SJCRH30 (cell line): ENCODE measurements at regions not wholly inside any gene's neighbourhood (a gene's known extent, or its start where the extent isn't known, plus 50 kb on each side); places are given as distances from the start of the nearest gene placed in this dataset.
A peak's percentile ranks its signal among the peaks of the same experiment; 100 is the strongest.
"Not testable (repeated sequence)": the region's sequence is repeated elsewhere in the genome, so short reads cannot be mapped to it uniquely, and the experiment has no call there.

ENCODE experiments used
- DNase-seq, 2 experiments: peaks; one replicate each; pipeline ENCODE4 v3.0.0-alpha.2; 2015 to 2020
- H3K27ac ChIP-seq: fragments of 250-450 bp; sonication (Bioruptor Pico); 2 replicates; pipeline ENCODE4 v1.5.1; 2020; ENCODE audit warnings: mild to moderate bottlenecking, moderate library complexity
- H3K27me3 ChIP-seq: fragments of 250-450 bp; sonication (Bioruptor Pico); 2 replicates; pipeline ENCODE4 v1.5.1; 2020; ENCODE audit warnings: mild to moderate bottlenecking, moderate library complexity
- H3K36me3 ChIP-seq: fragments of 250-450 bp; sonication (Bioruptor Pico); 2 replicates; pipeline ENCODE4 v1.5.1; 2020; ENCODE audit warnings: mild to moderate bottlenecking, moderate library complexity
- H3K4me1 ChIP-seq: fragments of 250-450 bp; sonication (Bioruptor Pico); 2 replicates; pipeline ENCODE4 v1.5.1; 2020; ENCODE audit warnings: mild to moderate bottlenecking, moderate library complexity
- H3K4me3 ChIP-seq: fragments of 250-450 bp; sonication (Bioruptor Pico); 2 replicates; pipeline ENCODE4 v1.5.1; 2020; ENCODE audit warnings: mild to moderate bottlenecking, moderate library complexity
- H3K9me3 ChIP-seq: fragments of 250-450 bp; sonication (Bioruptor Pico); replicated peaks from 2 replicates; pipeline ENCODE4 v1.5.1; 2020; ENCODE audit warnings: mild to moderate bottlenecking, moderate library complexity

DNA sequence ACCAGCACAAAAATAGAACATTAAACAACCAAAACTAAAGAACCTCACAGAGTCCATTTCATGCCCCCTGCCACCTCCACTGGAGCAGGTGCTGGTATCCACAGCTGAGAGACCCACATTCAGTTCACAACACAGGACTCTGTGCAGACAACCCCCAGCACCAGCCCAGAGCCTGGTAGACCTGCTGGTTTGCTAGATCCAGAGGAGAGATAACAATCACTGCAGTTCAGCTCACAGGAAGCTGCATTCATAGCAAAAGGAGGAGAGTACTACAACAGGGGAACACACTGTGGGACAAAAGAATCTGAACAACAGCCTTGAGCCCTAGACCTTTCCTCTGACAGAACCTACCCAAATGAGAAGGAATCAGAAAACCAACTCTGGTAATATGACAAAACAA lies 326.7 kb downstream of the METTL4 start:
- no peaks in the 10 kb centered on the region for H3K36me3 ChIP-seq

DNA sequence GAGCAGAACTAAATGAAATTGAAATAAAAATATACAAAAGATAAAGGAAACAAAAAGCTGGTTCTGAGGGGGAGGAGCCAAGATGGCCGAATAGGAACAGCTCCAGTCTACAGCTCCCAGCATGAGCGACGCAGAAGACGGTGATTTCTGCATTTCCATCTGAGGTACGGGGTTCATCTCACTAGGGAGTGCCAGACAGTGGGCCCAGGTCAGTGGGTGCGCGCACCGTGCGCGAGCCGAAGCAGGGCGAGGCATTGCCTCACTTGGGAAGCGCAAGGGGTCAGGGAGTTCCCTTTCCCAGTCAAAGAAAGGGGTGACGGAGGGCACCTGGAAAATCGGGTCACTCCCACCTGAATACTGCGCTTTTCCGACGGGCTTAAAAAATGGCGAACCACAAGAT lies 324.2 kb downstream of the METTL4 start:
- H3K4me1 ChIP-seq, H3K4me3 ChIP-seq, DNase-seq, H3K27me3 ChIP-seq, H3K36me3 ChIP-seq, H3K9me3 ChIP-seq, H3K27ac ChIP-seq: not testable (repeated sequence)

More for the DNA sequence above, 326.7 kb downstream of the METTL4 start:
- no peak for DNase-seq
- no peaks in the 10 kb centered on the region for H3K9me3 ChIP-seq
- H3K27ac ChIP-seq: no peak overlapping the region
- no peaks in the 10 kb centered on the region for H3K4me1 ChIP-seq
- H3K4me3 ChIP-seq: no peak overlapping the region
- peaks cover 14% of the 10 kb centered on the region; the same call in 1 of the 2 replicates for H3K27me3 ChIP-seq

DNA sequence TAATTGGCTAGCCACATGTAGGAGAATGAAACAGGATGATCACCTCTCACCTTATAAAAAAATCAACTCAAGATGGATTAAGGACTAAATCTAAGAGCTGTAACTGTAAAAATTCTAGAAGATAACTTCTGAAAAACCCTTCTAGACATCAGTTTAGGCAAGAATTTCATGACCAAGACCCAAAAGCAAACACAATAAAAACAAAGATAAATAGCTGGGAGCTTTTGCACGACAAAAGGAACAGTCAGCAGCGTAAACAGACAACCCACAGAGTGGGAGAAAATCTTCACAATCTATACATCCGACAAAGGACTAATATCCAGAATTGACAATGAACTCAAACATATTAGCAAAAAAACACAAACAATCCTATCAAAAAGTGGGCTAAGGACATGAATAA lies 316.3 kb downstream of the METTL4 start:
- no peak overlapping the region for H3K4me3 ChIP-seq
- DNase-seq: no peak
- no peak overlapping the region for H3K27ac ChIP-seq
- no peaks in the 10 kb centered on the region for H3K27me3 ChIP-seq
- no peaks in the 10 kb centered on the region for H3K36me3 ChIP-seq
- no peaks in the 10 kb centered on the region for H3K4me1 ChIP-seq
- H3K9me3 ChIP-seq: no peaks in the 10 kb centered on the region

DNA sequence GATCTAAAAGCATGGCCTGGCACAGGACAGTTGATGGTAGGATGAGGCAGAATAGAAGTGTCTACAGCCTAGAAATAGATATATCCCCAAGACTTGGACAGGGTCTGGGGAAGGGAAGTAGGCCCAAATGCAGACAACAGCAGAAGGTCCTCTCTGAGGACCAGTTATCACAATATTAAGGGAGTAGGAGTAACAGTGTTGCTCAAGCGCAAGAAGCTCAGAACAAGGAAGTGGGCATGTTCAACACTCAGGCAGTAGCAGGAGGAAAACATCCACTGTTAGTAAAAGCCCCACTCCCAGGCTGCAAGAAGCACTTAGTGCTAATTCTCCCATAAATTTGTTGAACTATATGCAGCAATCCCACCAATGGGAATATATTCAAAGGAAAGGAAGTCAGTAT lies 314.7 kb downstream of the METTL4 start:
- Histone ChIP-seq H3K36me3 (no peaks in the 10 kb centered on the region), H3K4me3 (no peak overlapping the region), H3K4me1 (no peaks in the 10 kb centered on the region), H3K27ac (no peak overlapping the region), H3K9me3 (no peaks in the 10 kb centered on the region), H3K27me3 (no peaks in the 10 kb centered on the region)
- DNase-seq: no peak

DNA sequence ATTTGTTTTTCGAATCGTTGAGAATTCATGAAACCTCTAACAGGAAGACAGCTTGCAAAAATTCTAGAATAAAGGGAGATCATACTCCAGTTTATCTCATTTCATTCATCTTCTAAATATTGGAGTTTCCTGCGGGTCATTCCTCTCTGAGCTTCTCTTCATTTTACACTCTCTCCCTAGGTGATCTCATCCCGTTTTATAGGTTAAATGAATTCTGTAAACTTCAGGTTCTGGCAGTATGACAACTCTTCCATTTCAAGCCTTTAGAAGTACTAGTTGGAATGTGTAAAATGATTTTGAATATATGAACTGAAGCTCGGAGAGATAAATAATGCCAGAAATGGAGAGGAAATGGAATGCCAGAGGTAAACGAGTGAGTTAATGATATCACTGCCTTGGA lies 312.4 kb downstream of the METTL4 start:
- Histone ChIP-seq H3K27ac (no peak overlapping the region), H3K4me3 (no peak overlapping the region), H3K36me3 (no peaks in the 10 kb centered on the region), H3K4me1 (no peaks in the 10 kb centered on the region), H3K27me3 (no peaks in the 10 kb centered on the region), H3K9me3 (no peaks in the 10 kb centered on the region)
- no peak for DNase-seq

DNA sequence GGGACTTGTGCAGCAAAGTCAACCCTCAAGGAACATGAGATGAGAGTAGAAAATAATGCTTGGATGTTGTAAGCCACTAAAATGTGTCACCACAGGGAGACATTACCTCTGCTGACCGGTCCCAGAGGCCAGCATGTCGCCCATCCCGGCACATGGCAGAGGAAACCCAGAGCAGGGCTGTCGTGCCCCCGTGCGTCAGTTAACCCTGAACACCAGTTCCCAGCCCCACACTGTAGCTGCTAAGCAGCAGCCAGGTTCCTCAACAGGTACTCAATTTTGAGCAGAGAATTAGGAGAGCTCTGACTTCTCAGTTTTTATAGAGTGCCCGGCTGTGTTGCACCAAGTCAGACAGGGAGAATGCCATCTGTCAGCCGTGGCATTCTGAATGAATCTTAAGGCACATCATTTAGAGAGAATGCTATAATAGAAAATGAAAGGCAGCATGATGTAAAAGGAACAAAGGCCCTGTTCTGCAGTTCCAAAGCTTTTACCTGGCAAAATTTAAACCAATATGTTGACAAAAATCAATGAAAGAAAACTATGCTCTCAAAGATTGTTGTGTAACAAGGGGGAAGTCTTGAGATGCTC lies 307.9 kb downstream of the METTL4 start:
- no peak overlapping the region for H3K27ac ChIP-seq
- no peaks in the 10 kb centered on the region for H3K4me1 ChIP-seq
- no peak overlapping the region for H3K4me3 ChIP-seq
- H3K27me3 ChIP-seq: 0 out of 2 replicates have a peak, but pooled peaks cover 3% of the 10 kb centered on the region
- no peaks in the 10 kb centered on the region for H3K9me3 ChIP-seq
- DNase-seq: no peak
- H3K36me3 ChIP-seq: no peaks in the 10 kb centered on the region

DNA sequence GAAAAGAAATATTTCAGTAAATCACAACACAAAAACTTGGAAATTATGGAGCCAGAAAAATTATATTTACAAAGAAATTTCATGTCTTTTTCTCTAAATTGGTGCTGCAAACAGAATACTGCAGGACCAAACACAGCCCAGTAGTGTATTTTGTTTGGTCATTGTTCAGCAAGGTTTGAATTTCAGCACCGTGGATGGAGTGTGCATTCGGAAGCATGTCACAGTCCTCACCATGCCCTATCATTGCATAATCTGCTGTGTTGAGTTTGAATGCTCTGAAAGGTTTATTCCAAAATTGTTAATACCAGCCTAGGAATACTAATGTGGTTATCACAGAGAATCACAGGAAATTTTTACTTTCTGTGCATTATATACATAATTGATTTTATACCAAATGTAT lies 296.7 kb downstream of the METTL4 start:
- Histone ChIP-seq H3K27me3 (0 out of 2 replicates have a peak, but pooled peaks cover 3% of the 10 kb centered on the region), H3K4me1 (no peaks in the 10 kb centered on the region), H3K36me3 (no peaks in the 10 kb centered on the region), H3K27ac (no peak overlapping the region), H3K9me3 (no peaks in the 10 kb centered on the region; the same call in 1 of the 2 replicates), H3K4me3 (no peak overlapping the region)
- DNase-seq: no peak

DNA sequence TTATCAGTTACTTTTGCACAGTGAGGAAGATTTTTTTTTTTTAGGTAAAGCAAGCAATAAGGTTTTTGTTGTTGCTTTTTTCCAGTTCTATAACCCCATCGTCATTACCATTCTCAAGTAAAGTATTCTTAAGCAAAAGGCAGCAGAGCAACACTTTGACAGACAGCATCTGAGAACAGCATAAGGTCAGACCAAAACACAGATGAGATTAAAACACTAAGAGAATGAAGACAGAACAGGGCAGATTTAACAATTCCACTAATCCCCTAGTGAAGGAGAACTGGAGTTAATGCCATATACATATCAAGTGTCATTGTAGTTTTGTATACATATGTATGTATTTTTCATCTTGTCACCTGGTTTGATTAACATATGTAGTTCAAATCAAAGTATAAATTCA lies 290.2 kb downstream of the METTL4 start:
- no peaks in the 10 kb centered on the region for H3K9me3 ChIP-seq
- no peaks in the 10 kb centered on the region for H3K27me3 ChIP-seq
- DNase-seq: no peak
- H3K36me3 ChIP-seq: no peaks in the 10 kb centered on the region
- H3K27ac ChIP-seq: no peak overlapping the region
- no peak overlapping the region for H3K4me3 ChIP-seq
- no peaks in the 10 kb centered on the region for H3K4me1 ChIP-seq

DNA sequence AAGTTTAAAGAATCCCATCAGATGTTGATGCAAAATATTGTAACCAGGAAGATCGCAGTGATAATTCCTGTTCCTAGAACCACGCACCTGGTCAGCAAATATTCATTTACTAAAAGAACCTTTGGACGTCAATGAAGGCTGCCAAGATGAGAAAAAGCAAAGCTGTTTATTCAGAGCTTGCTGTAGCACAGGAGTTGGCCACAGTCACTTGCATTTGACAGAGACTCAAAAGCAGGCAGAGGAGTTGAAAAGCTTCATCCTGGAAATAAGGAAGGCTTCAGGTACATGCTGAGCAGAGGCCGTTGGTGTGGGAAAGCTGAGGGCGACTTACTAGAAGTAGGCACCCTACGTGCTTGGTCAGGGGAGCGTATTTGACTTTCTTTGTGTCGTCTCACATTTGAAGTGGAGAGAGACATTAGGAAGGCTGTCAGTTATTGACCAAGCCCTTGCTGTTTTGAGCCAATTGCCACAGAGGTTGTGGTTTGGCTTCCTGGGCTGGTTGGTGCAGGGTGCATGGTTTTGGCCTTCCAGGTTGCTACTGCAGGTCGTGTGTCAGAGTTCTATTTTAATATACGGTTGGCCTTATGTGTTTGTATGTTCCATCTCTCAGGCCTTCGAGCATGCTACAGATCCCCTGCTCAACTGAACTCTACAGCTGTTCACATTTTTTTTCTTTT lies 289.6 kb downstream of the METTL4 start:
- no peak for DNase-seq
- no peaks in the 10 kb centered on the region for H3K4me1 ChIP-seq
- no peak overlapping the region for H3K27ac ChIP-seq
- no peak overlapping the region for H3K4me3 ChIP-seq
- no peaks in the 10 kb centered on the region for H3K27me3 ChIP-seq
- no peaks in the 10 kb centered on the region for H3K9me3 ChIP-seq
- H3K36me3 ChIP-seq: no peaks in the 10 kb centered on the region

DNA sequence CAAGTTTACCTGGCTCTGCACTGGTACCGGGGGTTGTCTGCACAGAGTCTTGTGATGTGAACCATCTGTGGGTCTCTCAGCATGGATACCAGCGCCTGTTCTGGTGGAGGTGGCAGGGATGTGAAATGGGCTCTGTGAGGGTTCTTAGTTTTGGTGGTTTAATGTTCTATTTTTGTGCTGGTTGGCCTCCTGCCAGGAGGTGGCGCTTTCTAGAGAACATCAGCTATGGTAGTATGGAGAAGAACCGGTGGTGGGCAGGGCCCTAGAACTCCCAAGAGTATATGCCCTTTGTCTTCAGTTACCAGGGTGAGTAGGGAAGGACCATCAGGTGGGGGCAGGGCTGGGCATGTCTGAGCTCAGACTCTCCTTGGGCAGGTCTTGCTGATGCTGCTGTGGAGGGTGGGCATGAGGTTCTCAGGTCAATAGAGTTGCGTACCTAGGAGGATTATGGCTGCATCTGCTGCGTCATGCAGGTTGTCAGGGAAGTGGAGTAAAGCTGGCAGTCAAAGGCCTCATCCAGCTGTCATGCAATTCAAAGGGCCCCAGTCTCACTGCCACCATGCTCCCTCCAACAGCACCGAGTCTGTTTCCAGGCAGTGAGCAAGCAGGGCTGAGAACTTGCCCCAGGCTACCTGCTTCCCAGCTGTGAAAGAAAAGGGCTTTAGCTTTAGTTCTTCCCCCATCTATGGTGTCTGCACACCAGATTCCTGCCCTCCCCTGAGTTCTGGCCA lies 278.0 kb downstream of the METTL4 start:
- Histone ChIP-seq H3K27me3 (no peaks in the 10 kb centered on the region), H3K9me3 (no peaks in the 10 kb centered on the region), H3K4me1 (no peaks in the 10 kb centered on the region), H3K36me3 (no peaks in the 10 kb centered on the region), H3K27ac (no peak overlapping the region), H3K4me3 (no peak overlapping the region)
- peak; percentile 17 to 19 for DNase-seq

DNA sequence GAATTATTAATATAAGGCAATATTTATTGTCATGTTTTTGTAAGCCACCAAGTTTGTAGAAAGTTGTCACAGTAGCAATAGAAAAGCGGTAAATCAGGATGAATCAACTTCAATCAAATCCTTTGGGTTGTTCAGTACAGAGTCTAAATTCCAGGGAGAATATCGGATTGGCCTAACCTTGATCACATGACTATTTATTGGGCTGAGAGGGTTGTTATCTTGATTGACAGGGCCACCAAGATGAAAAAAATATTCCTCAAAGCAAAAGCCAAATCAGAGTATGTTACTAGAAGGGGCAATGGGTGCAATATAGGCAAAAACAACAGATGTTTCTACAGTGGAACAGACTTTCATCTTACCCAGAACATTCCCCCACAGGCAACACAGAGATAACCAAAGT lies 270.0 kb downstream of the METTL4 start:
- no peaks in the 10 kb centered on the region for H3K36me3 ChIP-seq
- no peaks in the 10 kb centered on the region for H3K9me3 ChIP-seq
- peaks cover 3% of the 10 kb centered on the region for H3K4me1 ChIP-seq
- no peak overlapping the region for H3K4me3 ChIP-seq
- no peak for DNase-seq
- H3K27me3 ChIP-seq: no peaks in the 10 kb centered on the region
- H3K27ac ChIP-seq: no peak overlapping the region

DNA sequence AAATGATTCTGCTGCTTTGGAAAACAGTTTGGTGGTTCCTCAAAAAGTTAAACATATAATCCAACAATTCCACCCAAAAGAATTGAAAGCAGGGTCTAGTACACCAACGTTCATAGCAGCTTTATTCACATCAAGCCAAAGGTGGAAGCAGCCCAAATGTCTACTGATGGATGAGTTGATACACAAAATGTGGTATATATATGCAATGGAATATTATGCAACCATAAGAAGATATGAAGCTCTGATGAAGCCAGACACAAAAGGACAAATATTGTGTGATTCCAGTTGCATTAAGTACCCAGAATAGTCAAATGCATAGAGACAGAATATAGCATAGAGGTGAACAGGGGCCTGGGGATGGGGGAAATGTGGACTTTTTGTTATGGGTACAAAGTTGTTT lies 269.3 kb downstream of the METTL4 start:
- DNase-seq: no peak
- H3K27ac ChIP-seq: no peak overlapping the region
- H3K4me1 ChIP-seq: peaks cover 3% of the 10 kb centered on the region
- H3K9me3 ChIP-seq: no peaks in the 10 kb centered on the region
- no peak overlapping the region for H3K4me3 ChIP-seq
- H3K36me3 ChIP-seq: no peaks in the 10 kb centered on the region
- H3K27me3 ChIP-seq: no peaks in the 10 kb centered on the region

DNA sequence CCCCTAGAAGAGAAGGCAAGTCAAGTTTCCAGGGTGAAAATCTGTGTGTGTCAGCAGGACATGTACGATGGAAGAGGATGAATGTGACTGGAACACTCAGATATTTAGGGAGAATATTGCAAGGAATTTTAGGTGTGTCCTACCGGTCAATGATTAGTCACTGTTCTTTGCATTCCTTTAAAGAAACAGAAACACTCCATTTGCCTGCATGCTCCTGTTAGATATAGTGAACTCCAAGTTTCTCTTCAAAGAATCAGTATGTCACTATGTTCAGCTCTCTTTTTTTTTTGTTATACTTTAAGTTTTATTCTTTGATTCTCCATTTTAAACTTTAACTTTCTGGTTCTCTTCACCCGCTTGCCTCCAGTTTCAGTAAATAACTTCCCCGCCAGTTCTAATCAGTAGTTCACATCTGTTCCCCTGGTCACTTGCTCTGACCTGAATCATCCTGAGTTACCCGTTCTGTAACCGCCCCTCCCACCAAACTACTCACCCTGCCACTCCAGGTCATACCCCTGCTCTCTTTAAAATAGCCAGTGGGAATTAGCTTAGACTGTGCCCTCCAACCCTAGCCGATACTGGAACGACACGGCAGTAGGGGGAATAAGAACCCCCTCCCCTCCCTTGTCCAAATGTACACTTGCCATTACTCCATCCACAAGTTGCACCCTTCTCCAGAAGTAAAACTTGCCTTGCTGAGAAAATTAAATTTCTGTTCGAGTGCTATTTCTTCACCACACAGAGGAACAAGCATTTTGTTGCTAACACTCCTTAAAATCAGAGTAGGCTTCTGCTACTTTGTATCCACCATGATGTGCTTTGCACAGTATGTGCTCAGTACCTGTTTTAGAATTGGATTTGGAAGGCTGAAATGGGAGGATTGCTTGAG lies 268.4 kb downstream of the METTL4 start:
- Histone ChIP-seq H3K4me1 (peaks cover 3% of the 10 kb centered on the region), H3K4me3 (no peak overlapping the region), H3K9me3 (no peaks in the 10 kb centered on the region), H3K36me3 (no peaks in the 10 kb centered on the region), H3K27me3 (no peaks in the 10 kb centered on the region), H3K27ac (no peak overlapping the region)
- DNase-seq: no peak

DNA sequence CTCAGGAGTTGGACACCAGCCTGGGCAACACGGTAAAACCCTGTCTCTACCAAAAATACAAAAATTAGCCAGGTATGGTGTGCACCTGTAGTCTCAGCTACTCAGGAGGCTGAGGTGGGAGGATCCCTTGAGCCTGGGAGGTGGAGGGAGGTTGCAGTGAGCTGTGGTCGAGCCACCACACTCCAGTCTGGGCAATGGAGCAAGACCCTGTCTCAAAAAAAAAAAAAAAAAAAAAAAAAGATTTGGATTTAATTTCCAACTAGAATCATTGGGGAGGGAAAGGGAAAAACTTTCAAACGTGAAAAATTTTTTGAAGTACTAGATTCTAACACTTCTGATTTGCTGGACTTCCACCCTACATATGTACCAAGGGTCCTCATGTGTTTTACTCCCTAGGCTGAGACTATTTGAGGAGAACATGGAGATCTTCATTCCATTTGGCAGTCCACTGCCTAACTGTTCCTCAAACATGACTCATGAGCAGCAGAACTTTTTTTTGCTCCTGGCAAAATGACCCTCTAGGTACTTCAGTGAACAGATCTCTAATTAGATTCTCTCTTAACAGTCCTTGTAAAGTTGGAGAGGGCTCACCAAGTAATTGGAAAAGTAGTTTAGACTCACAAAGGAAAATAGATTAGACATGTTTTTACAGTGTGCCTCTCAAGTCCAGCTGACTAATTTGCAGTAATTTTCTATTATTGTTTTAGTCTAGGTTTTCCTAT lies 267.6 kb downstream of the METTL4 start:
- Histone ChIP-seq H3K27ac (no peak overlapping the region), H3K36me3 (no peaks in the 10 kb centered on the region), H3K27me3 (no peaks in the 10 kb centered on the region), H3K9me3 (no peaks in the 10 kb centered on the region), H3K4me1 (peaks cover 3% of the 10 kb centered on the region), H3K4me3 (no peak overlapping the region)
- no peak for DNase-seq
